ENCODE measurements at regions not wholly inside any gene's neighbourhood (a gene's known extent, or its start where the extent isn't known, plus 50 kb on each side); places are given as distances from the start of the nearest gene placed in this dataset.

GRCh38 chr5:2300421-2300820, 417.7 kb upstream of the IRX4 start:
- no peaks in the 10 kb centered on the region for H3K27me3 ChIP-seq
- H3K4me3 ChIP-seq: no peak overlapping the region
- WGBS, 2 donors: 67 to 72% methylated on average over 5 to 11 of the region's 11 CpGs
- no peaks in the 10 kb centered on the region for H3K36me3 ChIP-seq (replicated peaks in 1 of 2; ENCODE audit: insufficient read depth in 1 of 2, low read depth in 2 of 2)
- H3K9me3 ChIP-seq: no peaks in the 10 kb centered on the region
- H3K4me1 ChIP-seq: no peaks in the 10 kb centered on the region
- DNase-seq (no peak), ATAC-seq (no peak)
- no peak overlapping the region for H3K27ac ChIP-seq
- intact Hi-C loops (cut with DNase I): no loop called here
- TF ChIP-seq POLR2A (IDR thresholded peaks at IDR 0.05): no peak
- TF ChIP-seq CTCF (IDR thresholded peaks at IDR 0.05): no peak

- H3K36me3 ChIP-seq (replicated peaks in 1 of 2; ENCODE audit: insufficient read depth in 1 of 2, low read depth in 2 of 2): no peaks in the 10 kb centered on the region
- TF ChIP-seq POLR2A (IDR thresholded peaks at IDR 0.05): no peak
- no peak for TF ChIP-seq CTCF (IDR thresholded peaks at IDR 0.05)
- no peak for ATAC-seq
- H3K4me3 ChIP-seq: no peak overlapping the region
- intact Hi-C loops (cut with DNase I): no loop called here
- no peaks in the 10 kb centered on the region for H3K4me1 ChIP-seq
- WGBS, 2 donors: 62 to 64% methylated on average over 14 to 19 of the region's 19 CpGs
- H3K27ac ChIP-seq: no peak overlapping the region
- no peaks in the 10 kb centered on the region for H3K27me3 ChIP-seq
- no peaks in the 10 kb centered on the region for H3K9me3 ChIP-seq
- no peak for DNase-seq
Measured at GRCh38 chr5:2299388-2300220, 416.9 kb upstream of the IRX4 start.

- WGBS, 2 donors: 19 to 36% methylated on average over 2 to 3 of the region's 3 CpGs
- H3K4me3 ChIP-seq: no peak overlapping the region
- H3K36me3 ChIP-seq (replicated peaks in 1 of 2; ENCODE audit: insufficient read depth in 1 of 2, low read depth in 2 of 2): no peaks in the 10 kb centered on the region
- H3K27me3 ChIP-seq: no peaks in the 10 kb centered on the region
- no peaks in the 10 kb centered on the region for H3K9me3 ChIP-seq
- TF ChIP-seq CTCF (IDR thresholded peaks at IDR 0.05) (no peak), POLR2A (IDR thresholded peaks at IDR 0.05) (no peak)
- no peak for ATAC-seq
- H3K4me1 ChIP-seq: no peaks in the 10 kb centered on the region
- H3K27ac ChIP-seq: no peak overlapping the region
- no peak for DNase-seq
- intact Hi-C loops (cut with DNase I): no loop called here
Measured at GRCh38 chr5:2298781-2299180, 416.1 kb upstream of the IRX4 start.

GRCh38 chr5:2297991-2298390, 415.3 kb upstream of the IRX4 start:
- no peak for ATAC-seq
- Histone ChIP-seq H3K27ac (no peak overlapping the region), H3K4me3 (no peak overlapping the region), H3K27me3 (no peaks in the 10 kb centered on the region), H3K9me3 (no peaks in the 10 kb centered on the region), H3K4me1 (no peaks in the 10 kb centered on the region), H3K36me3 (replicated peaks in 1 of 2; ENCODE audit: insufficient read depth in 1 of 2, low read depth in 2 of 2) (no peaks in the 10 kb centered on the region)
- DNase-seq: no peak
- TF ChIP-seq POLR2A (IDR thresholded peaks at IDR 0.05): no peak
- TF ChIP-seq CTCF (IDR thresholded peaks at IDR 0.05): no peak
- intact Hi-C loops (cut with DNase I): no loop called here
- WGBS, 2 donors: 60 to 61% methylated on average over 10 to 13 of the region's 13 CpGs

GRCh38 chr5:2295476-2295875, 412.8 kb upstream of the IRX4 start:
- Histone ChIP-seq H3K36me3 (replicated peaks in 1 of 2; ENCODE audit: insufficient read depth in 1 of 2, low read depth in 2 of 2) (no peaks in the 10 kb centered on the region), H3K27me3 (no peaks in the 10 kb centered on the region), H3K4me1 (no peaks in the 10 kb centered on the region), H3K4me3 (no peak overlapping the region), H3K9me3 (peaks cover 0 to 5% (median 0%) of the 10 kb centered on the region in 3 donors), H3K27ac (no peak overlapping the region)
- DNase-seq: no peak
- no peak for TF ChIP-seq CTCF (IDR thresholded peaks at IDR 0.05)
- no peak for TF ChIP-seq POLR2A (IDR thresholded peaks at IDR 0.05)
- ATAC-seq: no peak
- WGBS, 2 donors: 75 to 82% methylated on average over 13 of the region's 13 CpGs
- intact Hi-C loops (cut with DNase I): no loop called here

Data from body of pancreas (tissue), 4 donors.